ENCODE measurements at regions not wholly inside any gene's neighbourhood (a gene's known extent, or its start where the extent isn't known, plus 50 kb on each side); places are given as distances from the start of the nearest gene placed in this dataset.

DNA sequence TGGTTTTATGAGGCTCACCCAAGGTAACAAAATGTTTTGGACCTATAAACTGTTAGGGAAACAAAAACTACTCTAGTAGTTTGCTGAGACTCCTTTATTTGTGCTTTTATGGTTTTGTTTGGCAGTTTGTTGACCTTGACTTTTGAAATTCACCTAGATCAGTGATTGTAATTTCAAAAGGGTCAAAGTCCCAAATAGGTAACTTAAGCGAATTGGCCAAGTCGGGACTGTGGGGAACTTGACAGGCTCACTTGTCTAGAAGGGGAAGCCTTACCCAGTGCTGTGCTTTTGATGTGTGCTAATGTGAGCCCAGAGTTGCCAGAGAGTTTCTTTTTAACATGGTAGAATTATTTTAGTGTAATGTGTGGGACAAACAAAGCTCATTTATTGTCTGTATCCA, 87.2 kb upstream of the SGCD start:
- Histone ChIP-seq H2BK5ac (ENCODE audit: low read depth, low read length) (no peak overlapping the region), H3K23ac (ENCODE audit: insufficient read length) (no peak overlapping the region), H3K4me3 (ENCODE audit: extremely low read depth in 1 of 4, insufficient read depth in 2 of 4, low read depth in 3 of 4, low read length in 4 of 4) (no peak overlapping the region), H4K20me1 (replicated peaks in 1 of 2; ENCODE audit: control insufficient read depth in 1 of 2, insufficient read depth in 2 of 2, low read length in 2 of 2) (no peaks in the 10 kb centered on the region), H3K27ac (ENCODE audit: low read depth, low read length) (no peak overlapping the region), H3K79me2 (ENCODE audit: control insufficient read depth in 1 of 2, insufficient read depth in 2 of 2, low read length in 2 of 2) (no peaks in the 10 kb centered on the region), H3K14ac (ENCODE audit: insufficient read length) (no peak overlapping the region), H2BK20ac (ENCODE audit: low read length) (no peak overlapping the region), H3K56ac (replicated peaks; ENCODE audit: insufficient read length, low read depth, low read length) (no peak overlapping the region), H2AFZ (ENCODE audit: low read length) (no peak overlapping the region), H3K9ac (replicated peaks in 1 of 4; ENCODE audit: extremely low read depth in 1 of 4, low read depth in 3 of 4, low read length in 3 of 4) (no peak overlapping the region), H3K4me1 (replicated peaks in 1 of 4; ENCODE audit: control insufficient read depth in 3 of 4, insufficient read depth in 4 of 4, low read length in 3 of 4) (no peaks in the 10 kb centered on the region), H2AK5ac (ENCODE audit: low read depth, low read length) (no peak overlapping the region), H3K36me3 (ENCODE audit: control insufficient read depth in 2 of 4, insufficient read depth in 4 of 4, low read length in 3 of 4) (no peaks in the 10 kb centered on the region), H2BK15ac (ENCODE audit: low read length) (no peak overlapping the region), H3K4me2 (ENCODE audit: insufficient read depth in 1 of 2, low read depth in 2 of 2, low read length in 2 of 2) (no peak overlapping the region), H3K18ac (ENCODE audit: extremely low read depth, low read length) (no peak overlapping the region), H3K23me2 (ENCODE audit: low read depth, low read length) (no peaks in the 10 kb centered on the region), H3K27me3 (replicated peaks in 1 of 4; ENCODE audit: control insufficient read depth in 3 of 4, extremely low read depth in 1 of 4, insufficient read depth in 3 of 4, low read length in 3 of 4) (no peaks in the 10 kb centered on the region), H3K79me1 (ENCODE audit: low read depth, low read length) (no peaks in the 10 kb centered on the region), H4K91ac (replicated peaks; ENCODE audit: insufficient read length, low read length) (no peak overlapping the region), H2BK12ac (ENCODE audit: low read depth, low read length) (no peak overlapping the region), H3K9me3 (ENCODE audit: insufficient read depth in 2 of 2, low read depth in 1 of 2, low read length in 1 of 2) (no peaks in the 10 kb centered on the region), H4K5ac (ENCODE audit: insufficient read length, low read depth, low read length) (no peak overlapping the region), H3K4ac (replicated peaks; ENCODE audit: insufficient read length, low read depth, low read length) (no peak overlapping the region), H2BK120ac (replicated peaks; ENCODE audit: low read depth, low read length) (no peak overlapping the region), H4K8ac (ENCODE audit: extremely low read depth, insufficient read depth, low read length) (no peak overlapping the region)
- TF ChIP-seq NANOG (IDR thresholded peaks at IDR 0.05; ENCODE audit: insufficient read depth, low read depth, low read length, poor library complexity, severe bottlenecking): no peak
- TF ChIP-seq PHF8 (conservative IDR thresholded peaks at IDR 0.05; ENCODE audit: low read depth, low read length): no peak
- TF ChIP-seq RNF2 (IDR thresholded peaks at IDR 0.05; ENCODE audit: borderline replicate concordance, low read depth, low read length, missing control alignments, poor library complexity, severe bottlenecking): no peak
- no peak for TF ChIP-seq JUND (IDR thresholded peaks at IDR 0.05; ENCODE audit: low read length)
- WGBS, 2 experiments (ENCODE audit: extremely low coverage in 1 of 2, insufficient coverage in 1 of 2, insufficient read length in 1 of 2, insufficient replicate concordance in 2 of 2, low coverage in 1 of 2, low lambda C conversion rate in 2 of 2, missing lambda C conversion rate in 1 of 2): 88% methylated on average over 2 of the region's 2 CpGs; no CpG with 5 or more reads in 1 of the 2 experiments
- DNase-seq (ENCODE audit: low read depth in 1 of 2, low spot score in 2 of 2): no peak
- ChIA-PET CTCF (ENCODE audit: partially characterized antibody) (no interaction called here), POLR2A (ENCODE audit: partially characterized antibody) (no interaction called here)
- no peak for FAIRE-seq

All from H1 (cell line).